Thyroid gland (tissue), 4 donors: ENCODE measurements at regions not wholly inside any gene's neighbourhood (a gene's known extent, or its start where the extent isn't known, plus 50 kb on each side); places are given as distances from the start of the nearest gene placed in this dataset.

ENCODE experiments used
- DNase-seq, 2 donors: peaks; one replicate each; pipeline ENCODE4 v3.0.0-alpha.2; 2019
- H3K27ac ChIP-seq, 3 donors: fragments of 200-600 bp; sonication (generic); 1 replicate in 2 of 3; 2 replicates in 1 of 3; pipeline ENCODE4 v1.5.1; 2016 to 2019; ENCODE audit warnings: mild to moderate bottlenecking in 1 of 3, moderate library complexity in 1 of 3
- H3K27me3 ChIP-seq: fragments of 200-600 bp; sonication (generic); one replicate; pipeline ENCODE4 v1.5.1; 2019
- H3K36me3 ChIP-seq, 2 donors: fragments of 200-600 bp; sonication (generic); one replicate each; pipeline ENCODE4 v1.5.1; 2016 to 2019
- H3K4me1 ChIP-seq, 2 donors: fragments of 200-600 bp; sonication (generic); one replicate each; pipeline ENCODE4 v1.5.1; 2017 to 2019
- H3K4me3 ChIP-seq, 3 donors: fragments of 200-600 bp; sonication (generic); replicated peaks in 1 of 3; 1 replicate in 2 of 3; 2 replicates in 1 of 3; pipeline ENCODE4 v1.5.1; 2016; ENCODE audit warnings: mild to moderate bottlenecking in 1 of 3
- H3K9me3 ChIP-seq: fragments of 200-600 bp; sonication (generic); one replicate; pipeline ENCODE4 v1.5.1; 2017
- POLR2A ChIP-seq, 2 donors: fragments of 450-650 bp; IDR thresholded peaks; one replicate each; pipeline ENCODE4 v1.6.1; 2017; ENCODE audit warnings: antibody characterized with exemption in 2 of 2, mild to moderate bottlenecking in 2 of 2, moderate library complexity in 1 of 2
- WGBS, 2 donors: methylation state at CpG; one replicate each; pipeline ENCODE4 v1.1.5; 2017; 5-methylcytosine and 5-hydroxymethylcytosine counted together
- intact Hi-C: fragments of 100-400 bp; cut with DNase I; formaldehyde crosslinking; loops from one replicate; pipeline ENCODE4 v1.15.1; 2023
- TF ChIP-seq, protein P1 (sequence below), 6 experiments: fragments of 200-600 bp in 3 of 6; fragments of 450-650 bp in 3 of 6; sonication (generic) in 3 of 6; IDR thresholded peaks; one replicate each; pipeline ENCODE4 v1.5.1; 2016 to 2019; ENCODE audit warnings: antibody characterized with exemption in 6 of 6, mild to moderate bottlenecking in 2 of 6, inconsistent platforms in 1 of 6, moderate library complexity in 1 of 6

DNA sequence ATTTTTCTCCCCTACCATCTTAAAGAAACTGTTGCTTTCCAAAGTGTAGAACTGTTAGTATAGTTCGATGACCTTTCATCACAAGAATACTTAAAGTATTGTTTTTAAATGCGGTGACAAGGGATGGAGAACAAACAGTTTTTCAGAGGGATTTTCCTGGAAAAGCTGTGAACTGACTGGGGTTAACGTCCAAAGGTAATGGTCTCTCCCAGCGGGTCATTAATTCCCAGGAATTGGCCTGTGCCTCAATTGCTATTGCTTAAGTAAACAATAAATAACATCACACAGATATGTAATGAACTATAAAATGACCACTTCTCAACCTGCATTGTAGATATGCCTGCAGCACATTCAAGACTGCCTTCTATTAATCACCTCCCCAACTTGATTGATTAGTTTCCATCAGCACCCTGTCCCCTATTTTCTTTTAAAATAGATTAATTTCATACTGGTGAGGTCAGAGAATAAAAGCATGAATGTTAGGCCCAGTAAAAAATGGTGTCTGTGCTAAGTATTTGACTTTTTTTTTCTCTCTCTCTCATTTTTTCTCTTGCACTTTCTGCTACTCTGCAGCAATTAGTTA, 268.2 kb downstream of the SAMD5 start:
- Histone ChIP-seq H3K9me3 (no peaks in the 10 kb centered on the region), H3K36me3 (no peaks in the 10 kb centered on the region), H3K27me3 (no peaks in the 10 kb centered on the region), H3K4me3 (no peak overlapping the region), H3K4me1 (no peaks in the 10 kb centered on the region), H3K27ac (no peak overlapping the region)
- intact Hi-C loops, result no loop called here
- no peak for DNase-seq
- WGBS, 2 donors, result 60 to 69% methylated on average over 4 of the region's 4 CpGs
- TF ChIP-seq POLR2A (IDR thresholded peaks at IDR 0.05), result no peak
- TF ChIP-seq, protein P1, sequence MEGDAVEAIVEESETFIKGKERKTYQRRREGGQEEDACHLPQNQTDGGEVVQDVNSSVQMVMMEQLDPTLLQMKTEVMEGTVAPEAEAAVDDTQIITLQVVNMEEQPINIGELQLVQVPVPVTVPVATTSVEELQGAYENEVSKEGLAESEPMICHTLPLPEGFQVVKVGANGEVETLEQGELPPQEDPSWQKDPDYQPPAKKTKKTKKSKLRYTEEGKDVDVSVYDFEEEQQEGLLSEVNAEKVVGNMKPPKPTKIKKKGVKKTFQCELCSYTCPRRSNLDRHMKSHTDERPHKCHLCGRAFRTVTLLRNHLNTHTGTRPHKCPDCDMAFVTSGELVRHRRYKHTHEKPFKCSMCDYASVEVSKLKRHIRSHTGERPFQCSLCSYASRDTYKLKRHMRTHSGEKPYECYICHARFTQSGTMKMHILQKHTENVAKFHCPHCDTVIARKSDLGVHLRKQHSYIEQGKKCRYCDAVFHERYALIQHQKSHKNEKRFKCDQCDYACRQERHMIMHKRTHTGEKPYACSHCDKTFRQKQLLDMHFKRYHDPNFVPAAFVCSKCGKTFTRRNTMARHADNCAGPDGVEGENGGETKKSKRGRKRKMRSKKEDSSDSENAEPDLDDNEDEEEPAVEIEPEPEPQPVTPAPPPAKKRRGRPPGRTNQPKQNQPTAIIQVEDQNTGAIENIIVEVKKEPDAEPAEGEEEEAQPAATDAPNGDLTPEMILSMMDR (IDR thresholded peaks at IDR 0.05), result no peak

DNA sequence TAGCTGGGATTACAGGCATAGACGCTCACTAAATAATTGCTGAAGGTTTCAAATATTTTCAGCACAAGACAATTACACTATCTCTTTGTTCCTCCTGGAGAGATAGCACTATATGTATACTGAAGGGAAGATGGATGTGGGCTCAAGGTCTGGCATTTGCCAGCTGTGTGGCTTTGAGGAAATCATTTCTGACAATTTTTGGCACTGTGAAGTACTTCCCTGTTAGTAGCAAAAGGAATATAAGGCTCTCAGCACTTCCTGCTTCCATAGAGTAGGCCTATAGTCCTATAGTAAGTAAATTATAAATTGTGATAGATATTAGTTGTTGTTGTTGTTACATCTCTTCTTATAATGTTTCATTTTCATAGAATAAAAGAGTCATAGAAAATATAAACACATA, 271.1 kb downstream of the SAMD5 start:
- TF ChIP-seq, protein P1 (IDR thresholded peaks at IDR 0.05), result no peak
- intact Hi-C loops, result no loop called here

GRCh38 chr6:147782302-147782701, 273.8 kb downstream of the SAMD5 start:
- Histone ChIP-seq H3K4me3 (no peak overlapping the region), H3K27ac (no peak overlapping the region), H3K27me3 (no peaks in the 10 kb centered on the region), H3K36me3 (no peaks in the 10 kb centered on the region), H3K9me3 (no peaks in the 10 kb centered on the region), H3K4me1 (no peaks in the 10 kb centered on the region)
- WGBS, 2 donors, result 70 to 74% methylated on average over 3 of the region's 3 CpGs
- intact Hi-C loops, result no loop called here
- TF ChIP-seq, protein P1 (IDR thresholded peaks at IDR 0.05), result no peak
- no peak for DNase-seq

More for the DNA sequence above, 271.1 kb downstream of the SAMD5 start:
- Histone ChIP-seq H3K36me3 (no peaks in the 10 kb centered on the region), H3K4me1 (no peaks in the 10 kb centered on the region), H3K9me3 (no peaks in the 10 kb centered on the region), H3K27ac (no peak overlapping the region), H3K4me3 (no peak overlapping the region), H3K27me3 (no peaks in the 10 kb centered on the region)
- DNase-seq, result no peak
- WGBS, 2 donors, result 88 to 92% methylated on average over 1 of the region's 1 CpG

DNA sequence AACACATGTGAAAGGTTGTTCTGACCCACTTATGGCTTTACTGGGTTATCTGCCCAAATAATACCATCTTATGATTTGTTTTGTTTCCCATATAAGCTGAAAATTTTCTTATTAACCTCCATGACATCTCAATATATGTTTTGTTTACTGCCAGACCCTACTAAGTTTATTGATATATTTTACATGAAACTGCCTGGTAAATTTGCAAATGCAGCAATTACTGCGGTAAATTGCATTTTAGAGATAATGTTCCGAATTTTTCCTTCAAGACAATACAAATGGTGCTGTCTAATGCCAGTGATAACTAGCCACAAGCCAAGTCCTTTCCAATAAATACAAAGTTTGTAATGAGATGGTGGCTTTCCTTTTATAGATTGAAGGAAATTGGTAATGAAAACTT, 275.9 kb downstream of the SAMD5 start:
- no peak overlapping the region for H3K27ac ChIP-seq
- no peak for DNase-seq
- no peak overlapping the region for H3K4me3 ChIP-seq
- no peaks in the 10 kb centered on the region for H3K9me3 ChIP-seq
- TF ChIP-seq, protein P1 (IDR thresholded peaks at IDR 0.05), result no peak
- TF ChIP-seq POLR2A (IDR thresholded peaks at IDR 0.05), result no peak
- WGBS, 2 donors, result 90 to 94% methylated on average over 2 of the region's 2 CpGs
- intact Hi-C loops, result no loop called here
- no peaks in the 10 kb centered on the region for H3K27me3 ChIP-seq
- H3K4me1 ChIP-seq, result no peaks in the 10 kb centered on the region
- H3K36me3 ChIP-seq, result no peaks in the 10 kb centered on the region

DNA sequence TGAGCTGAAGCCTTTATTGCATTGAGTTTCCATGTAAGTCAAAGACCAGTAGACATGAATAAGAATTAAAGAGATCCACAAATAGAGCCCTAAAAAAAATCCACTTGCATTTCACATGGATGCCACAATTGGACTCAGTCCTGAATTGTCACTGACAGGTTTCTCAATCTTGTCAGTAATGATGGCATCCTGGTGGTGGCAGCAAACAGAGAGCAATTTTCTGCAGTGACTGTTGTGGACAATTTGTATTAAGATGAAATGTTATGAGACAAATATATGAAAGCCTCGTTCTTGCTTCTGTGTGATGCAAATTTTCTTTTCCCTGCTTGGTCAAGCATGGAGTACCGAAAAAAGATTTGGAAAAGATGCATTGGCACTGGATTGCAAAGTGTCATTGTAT, 278.9 kb downstream of the SAMD5 start:
- no peak for DNase-seq
- H3K27me3 ChIP-seq, result no peaks in the 10 kb centered on the region
- H3K27ac ChIP-seq, result no peak overlapping the region
- intact Hi-C loops, result no loop called here
- 83 to 90% methylated on average over 2 of the region's 2 CpGs for WGBS, 2 donors
- no peaks in the 10 kb centered on the region for H3K9me3 ChIP-seq
- no peak for TF ChIP-seq POLR2A (IDR thresholded peaks at IDR 0.05)
- TF ChIP-seq, protein P1 (IDR thresholded peaks at IDR 0.05), result no peak
- H3K36me3 ChIP-seq, result no peaks in the 10 kb centered on the region
- no peak overlapping the region for H3K4me3 ChIP-seq
- H3K4me1 ChIP-seq, result no peaks in the 10 kb centered on the region
